ENCODE measurements at regions not wholly inside any gene's neighbourhood (a gene's known extent, or its start where the extent isn't known, plus 50 kb on each side); places are given as distances from the start of the nearest gene placed in this dataset.

DNA sequence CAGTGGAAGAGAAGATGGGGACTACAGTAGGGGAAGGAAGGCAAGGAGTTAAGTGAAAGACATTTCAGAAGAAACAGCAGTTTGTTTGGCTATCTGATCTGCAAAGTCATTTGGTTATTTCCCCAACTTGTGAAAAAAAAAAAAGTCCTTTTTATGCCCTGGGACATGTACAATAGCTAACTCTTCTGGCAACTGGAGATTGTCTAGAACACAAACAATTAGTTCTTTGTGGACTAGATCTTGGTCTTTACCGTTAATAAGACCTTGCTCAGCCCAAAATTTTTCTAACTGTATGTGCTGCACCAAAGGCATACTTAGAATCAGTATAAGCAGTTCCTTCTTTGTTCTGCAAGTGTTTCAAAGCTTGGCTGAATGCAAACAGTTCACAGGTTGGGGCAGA is 103.5 kb upstream of the NECTIN3 start:
- in situ Hi-C loops (cut with HindIII; ENCODE audit: low sequenced_read_pairs) = no loop called here
- TF ChIP-seq, protein P1, sequence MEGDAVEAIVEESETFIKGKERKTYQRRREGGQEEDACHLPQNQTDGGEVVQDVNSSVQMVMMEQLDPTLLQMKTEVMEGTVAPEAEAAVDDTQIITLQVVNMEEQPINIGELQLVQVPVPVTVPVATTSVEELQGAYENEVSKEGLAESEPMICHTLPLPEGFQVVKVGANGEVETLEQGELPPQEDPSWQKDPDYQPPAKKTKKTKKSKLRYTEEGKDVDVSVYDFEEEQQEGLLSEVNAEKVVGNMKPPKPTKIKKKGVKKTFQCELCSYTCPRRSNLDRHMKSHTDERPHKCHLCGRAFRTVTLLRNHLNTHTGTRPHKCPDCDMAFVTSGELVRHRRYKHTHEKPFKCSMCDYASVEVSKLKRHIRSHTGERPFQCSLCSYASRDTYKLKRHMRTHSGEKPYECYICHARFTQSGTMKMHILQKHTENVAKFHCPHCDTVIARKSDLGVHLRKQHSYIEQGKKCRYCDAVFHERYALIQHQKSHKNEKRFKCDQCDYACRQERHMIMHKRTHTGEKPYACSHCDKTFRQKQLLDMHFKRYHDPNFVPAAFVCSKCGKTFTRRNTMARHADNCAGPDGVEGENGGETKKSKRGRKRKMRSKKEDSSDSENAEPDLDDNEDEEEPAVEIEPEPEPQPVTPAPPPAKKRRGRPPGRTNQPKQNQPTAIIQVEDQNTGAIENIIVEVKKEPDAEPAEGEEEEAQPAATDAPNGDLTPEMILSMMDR (IDR thresholded peaks at IDR 0.05; ENCODE audit: low read depth, low read length, missing control alignments) = no peak
- no peak overlapping the region for H3K4me3 ChIP-seq (ENCODE audit: low read depth, low read length)
- no peak for DNase-seq (ENCODE audit: low read depth)

DNA sequence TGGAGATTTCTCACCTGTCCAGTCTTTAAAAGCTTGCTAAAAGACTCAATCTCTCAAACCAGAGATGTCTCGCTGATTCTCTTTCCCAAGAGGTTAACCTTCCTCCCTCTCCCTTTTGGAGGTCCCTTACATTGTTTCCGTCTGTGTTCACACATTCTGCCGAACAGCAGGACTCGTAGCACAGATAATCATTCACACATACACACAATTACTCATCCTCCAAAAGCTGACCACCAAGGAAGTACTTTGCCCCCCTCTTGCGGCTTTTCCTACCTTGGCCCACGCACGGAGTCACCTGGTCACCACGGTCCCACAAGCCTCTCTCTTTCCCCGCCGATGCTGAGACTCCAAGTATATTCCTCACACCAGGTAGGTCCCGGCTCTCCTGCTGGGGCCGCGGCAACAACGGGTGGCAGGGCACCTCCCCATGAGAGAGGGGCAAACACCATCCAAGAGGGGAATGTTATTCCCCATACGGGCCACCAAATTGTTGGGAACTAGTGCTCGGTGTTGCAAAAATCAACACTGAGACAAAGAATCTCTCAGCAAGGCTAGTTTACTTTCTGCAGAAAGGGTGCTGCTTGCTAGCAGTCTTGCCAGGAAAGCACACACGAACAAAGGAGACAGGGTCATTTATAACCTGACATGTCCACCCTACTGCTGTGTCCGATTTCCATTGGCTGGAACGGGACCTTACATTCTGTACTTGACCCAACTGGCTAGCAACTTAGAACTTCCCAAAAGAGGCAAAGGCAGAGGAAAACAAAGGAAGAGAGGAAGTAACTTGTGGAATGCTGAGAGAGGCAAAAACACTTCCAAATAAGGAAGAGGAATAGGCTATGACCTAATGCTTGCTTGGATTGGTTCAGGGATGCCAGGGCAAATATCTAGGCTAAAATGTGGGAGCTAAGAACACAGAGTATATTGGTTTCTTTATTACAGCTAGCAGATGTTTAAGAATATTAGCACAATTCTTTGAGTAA is 102.1 kb upstream of the NECTIN3 start:
- no peak overlapping the region for H3K4me3 ChIP-seq (ENCODE audit: low read depth, low read length)
- no peak for DNase-seq (ENCODE audit: low read depth)
- TF ChIP-seq, protein P1 (IDR thresholded peaks at IDR 0.05; ENCODE audit: low read depth, low read length, missing control alignments) = no peak
- in situ Hi-C loops (cut with HindIII; ENCODE audit: low sequenced_read_pairs) = no loop called here

DNA sequence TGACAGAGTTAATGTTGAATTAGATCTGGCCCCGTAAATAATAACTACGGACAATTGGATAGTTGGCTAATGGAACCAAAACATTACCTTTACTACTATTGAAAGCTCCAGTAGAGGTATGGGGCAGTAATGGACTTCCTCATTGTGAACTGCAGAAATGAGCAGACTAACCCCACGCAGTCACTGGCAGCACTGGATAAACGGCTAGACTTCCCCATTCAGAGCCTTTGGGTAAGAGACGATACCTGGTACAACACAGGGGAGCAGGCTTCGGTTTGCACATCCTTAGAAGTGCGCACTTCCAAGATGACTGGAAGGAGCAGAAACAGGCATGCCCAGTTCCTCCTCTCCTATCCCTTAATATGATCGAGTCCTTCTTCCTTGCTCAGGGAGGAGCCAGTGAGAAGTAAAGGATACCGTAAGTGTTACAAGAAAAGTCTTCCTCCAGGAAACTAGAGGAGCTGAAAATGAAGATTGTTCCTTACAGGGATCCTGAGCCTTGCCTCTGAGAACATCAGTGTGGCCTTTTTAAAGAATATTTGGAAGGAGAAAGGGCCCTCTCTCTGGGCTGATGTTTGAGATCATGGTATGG is 100.5 kb upstream of the NECTIN3 start:
- TF ChIP-seq, protein P1 (IDR thresholded peaks at IDR 0.05; ENCODE audit: low read depth, low read length, missing control alignments) = no peak
- no peak for DNase-seq (ENCODE audit: low read depth)
- in situ Hi-C loops (cut with HindIII; ENCODE audit: low sequenced_read_pairs) = no loop called here
- H3K4me3 ChIP-seq (ENCODE audit: low read depth, low read length) = no peak overlapping the region

DNA sequence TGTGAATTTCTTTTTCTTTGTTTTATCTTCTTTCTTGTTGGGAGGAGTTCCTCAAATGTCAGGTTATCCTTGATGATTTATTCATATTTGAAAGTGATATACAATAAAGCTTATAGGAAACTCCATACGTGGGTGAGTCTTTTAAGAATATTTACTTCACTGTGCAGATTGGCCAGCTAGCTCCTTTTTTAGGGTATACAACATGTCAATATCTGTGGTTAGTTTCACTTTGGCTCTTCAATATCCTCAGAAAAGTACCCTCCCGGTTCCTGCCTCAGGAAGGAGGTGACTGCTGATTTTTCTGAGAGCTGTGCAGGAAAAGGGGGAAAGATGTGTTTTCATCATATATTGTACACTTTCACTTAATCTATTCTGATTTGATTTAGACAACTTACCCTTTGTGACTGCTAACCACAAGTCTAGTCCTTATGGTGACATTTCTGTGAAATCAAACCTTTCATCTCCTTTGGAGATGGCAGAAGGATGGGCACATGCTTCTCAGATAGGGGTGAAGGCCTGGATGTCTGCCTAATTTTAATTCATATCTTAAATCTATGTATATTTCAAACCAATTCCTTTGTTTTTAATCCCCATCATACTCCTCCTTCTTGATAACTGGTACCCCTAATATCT is 98.2 kb upstream of the NECTIN3 start:
- H3K4me3 ChIP-seq (ENCODE audit: low read depth, low read length) = no peak overlapping the region
- TF ChIP-seq, protein P1 (IDR thresholded peaks at IDR 0.05; ENCODE audit: low read depth, low read length, missing control alignments) = no peak
- no peak for DNase-seq (ENCODE audit: low read depth)
- in situ Hi-C loops (cut with HindIII; ENCODE audit: low sequenced_read_pairs) = no loop called here

DNA sequence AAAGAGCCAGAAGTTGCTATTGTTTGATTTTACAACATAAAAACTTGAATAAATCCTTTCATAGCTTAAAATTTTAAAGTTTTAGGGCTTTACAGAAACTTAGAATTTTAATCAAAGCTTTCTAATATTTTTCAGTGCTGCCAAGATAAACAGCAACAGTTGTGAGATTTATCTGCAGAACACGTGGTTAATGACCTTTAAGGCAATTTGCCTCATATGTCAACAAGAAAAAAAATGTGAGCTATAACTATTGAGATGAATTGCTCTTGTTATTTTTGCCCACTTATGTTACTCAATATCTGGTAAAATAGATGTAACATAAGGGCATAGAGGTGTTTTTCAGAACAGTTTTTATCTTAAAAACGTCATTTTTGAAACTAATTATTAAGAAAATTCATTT is 96.7 kb upstream of the NECTIN3 start:
- DNase-seq (ENCODE audit: low read depth) = no peak
- no peak overlapping the region for H3K4me3 ChIP-seq (ENCODE audit: low read depth, low read length)
- TF ChIP-seq, protein P1 (IDR thresholded peaks at IDR 0.05; ENCODE audit: low read depth, low read length, missing control alignments) = no peak
- in situ Hi-C loops (cut with HindIII; ENCODE audit: low sequenced_read_pairs) = no loop called here

DNA sequence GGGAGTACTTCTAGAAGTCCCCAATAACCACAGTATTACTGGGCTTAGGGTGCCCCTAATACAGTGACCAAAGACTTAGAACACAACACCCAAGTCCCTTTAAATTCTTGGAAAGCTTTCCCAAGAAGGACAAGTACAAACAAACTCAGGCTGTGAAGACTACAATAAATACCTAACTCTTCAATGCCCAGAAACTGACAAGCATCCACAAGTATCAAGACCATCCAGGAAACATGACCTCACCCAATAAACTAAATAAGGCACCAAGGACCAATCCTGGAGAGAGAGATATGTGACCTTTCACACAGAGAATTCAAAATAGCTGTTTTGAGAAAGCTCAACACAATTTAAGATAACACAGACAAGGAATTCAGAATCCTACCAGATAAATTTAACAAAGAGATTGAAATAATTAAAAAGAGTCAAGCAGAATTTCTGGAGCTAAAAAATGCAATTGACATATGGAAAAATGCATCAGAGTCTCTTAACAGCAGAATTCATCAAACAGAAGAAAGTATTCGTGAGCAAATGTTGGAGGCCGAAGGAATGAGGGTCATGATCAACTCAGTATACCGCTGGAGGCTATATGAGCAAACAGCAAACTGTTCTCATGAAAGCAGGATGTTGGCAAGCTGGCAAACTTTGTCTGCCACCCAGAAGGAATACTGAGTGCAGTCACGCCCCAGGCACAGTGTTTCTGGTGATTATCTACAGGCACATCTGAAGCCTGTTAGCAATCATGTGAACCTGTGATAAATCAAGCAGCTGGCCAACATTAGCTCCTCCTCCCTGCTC is 87.0 kb upstream of the NECTIN3 start:
- DNase-seq (ENCODE audit: low read depth) = no peak
- no peak overlapping the region for H3K4me3 ChIP-seq (ENCODE audit: low read depth, low read length)
- TF ChIP-seq, protein P1 (IDR thresholded peaks at IDR 0.05; ENCODE audit: low read depth, low read length, missing control alignments) = no peak
- in situ Hi-C loops (cut with HindIII; ENCODE audit: low sequenced_read_pairs) = no loop called here

Measured in astrocyte of the cerebellum (primary cell).